Smooth muscle cell (in vitro differentiated cells): ENCODE measurements at regions not wholly inside any gene's neighbourhood (a gene's known extent, or its start where the extent isn't known, plus 50 kb on each side); places are given as distances from the start of the nearest gene placed in this dataset.

ENCODE experiments used
- DNase-seq: peaks from one replicate; lab custom pipeline; 2025; ENCODE audit not compliant: unreplicated experiment; lab: John Stamatoyannopoulos, UW
- H2AFZ ChIP-seq: fragments of 200-600 bp; sonication (generic); 2 replicates; pipeline ENCODE4 v1.6.0; 2016; ENCODE audit warnings: antibody characterized with exemption, low read depth, mild to moderate bottlenecking
- H3F3A ChIP-seq: fragments of 200-600 bp; sonication (generic); 2 replicates; pipeline ENCODE4 v1.6.0; 2017; ENCODE audit warnings: antibody characterized with exemption, low read depth
- H3K27ac ChIP-seq: fragments of 200-600 bp; sonication (generic); 2 replicates; pipeline ENCODE4 v1.5.1; 2016; ENCODE audit warnings: low read depth, mild to moderate bottlenecking
- H3K27me3 ChIP-seq: fragments of 200-600 bp; sonication (generic); 2 replicates; pipeline ENCODE4 v1.6.1; 2016; ENCODE audit warnings: low read depth, mild to moderate bottlenecking
- H3K36me3 ChIP-seq: fragments of 200-600 bp; sonication (generic); 2 replicates; pipeline ENCODE4 v1.5.1; 2016; ENCODE audit warnings: low read depth
- H3K4me1 ChIP-seq: fragments of 200-600 bp; sonication (generic); 2 replicates; pipeline ENCODE4 v1.5.1; 2016; ENCODE audit warnings: low read depth
- H3K4me2 ChIP-seq: fragments of 200-600 bp; sonication (generic); 2 replicates; pipeline ENCODE4 v1.6.0; 2016; ENCODE audit warnings: mild to moderate bottlenecking
- H3K4me3 ChIP-seq: fragments of 200-600 bp; sonication (generic); 2 replicates; pipeline ENCODE4 v1.5.1; 2016; ENCODE audit warnings: mild to moderate bottlenecking
- H3K79me2 ChIP-seq: fragments of 200-600 bp; sonication (generic); 2 replicates; pipeline ENCODE4 v1.6.0; 2016; ENCODE audit warnings: low read depth, mild to moderate bottlenecking
- H3K9ac ChIP-seq: fragments of 200-600 bp; sonication (generic); 2 replicates; pipeline ENCODE4 v1.6.0; 2016; ENCODE audit warnings: low read depth
- H3K9me3 ChIP-seq: fragments of 200-600 bp; sonication (generic); replicated peaks from 2 replicates; pipeline ENCODE4 v1.5.1; 2016; ENCODE audit warnings: low read depth
- H4K20me1 ChIP-seq: fragments of 200-600 bp; sonication (generic); 2 replicates; pipeline ENCODE4 v1.6.0; 2016; ENCODE audit warnings: low read depth
- WGBS: methylation state at CpG from one replicate; pipeline ENCODE4 v1.1.7; 2016; ENCODE audit warnings: low lambda C conversion rate; 5-methylcytosine and 5-hydroxymethylcytosine counted together
- TF ChIP-seq, protein P1 (sequence below): fragments of 200-600 bp; sonication (generic); IDR thresholded peaks from 2 replicates; pipeline ENCODE4 v1.5.1; 2017; ENCODE audit warnings: borderline replicate concordance, mild to moderate bottlenecking, antibody characterized with exemption; ENCODE audit not compliant: insufficient read depth, poor library complexity, severe bottlenecking

DNA sequence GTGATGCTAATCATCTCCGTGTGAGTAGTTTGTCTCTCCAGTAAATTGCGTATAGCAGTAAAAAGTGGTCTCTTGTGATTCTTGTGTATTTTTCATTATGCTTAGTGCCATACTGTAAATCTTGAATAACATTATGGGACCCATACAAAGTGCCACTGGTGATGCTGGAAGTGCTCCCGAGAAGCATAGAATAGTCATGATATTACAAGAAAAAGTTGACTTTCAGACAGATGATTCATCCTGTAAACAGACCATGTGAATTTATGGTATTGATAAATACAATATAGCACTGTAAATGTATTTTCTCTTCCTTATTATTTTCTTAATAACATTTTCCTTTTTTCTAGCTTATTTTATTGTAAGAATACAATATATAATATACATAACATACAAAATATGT lies 74.6 kb upstream of the CDK6 start:
- no peaks in the 10 kb centered on the region for H3K36me3 ChIP-seq
- H3K9ac ChIP-seq: no peak overlapping the region
- no peak overlapping the region for H3K27ac ChIP-seq
- no peak overlapping the region for H3K4me3 ChIP-seq
- no peaks in the 10 kb centered on the region for H3F3A ChIP-seq
- no peaks in the 10 kb centered on the region for H3K79me2 ChIP-seq
- WGBS: 78% methylated on average over 3 of the region's 3 CpGs
- H3K4me2 ChIP-seq: no peak overlapping the region
- no peaks in the 10 kb centered on the region for H3K9me3 ChIP-seq
- peaks cover 11% of the 10 kb centered on the region for H3K4me1 ChIP-seq
- no peak for DNase-seq
- H2AFZ ChIP-seq: no peak overlapping the region
- no peaks in the 10 kb centered on the region for H4K20me1 ChIP-seq
- no peaks in the 10 kb centered on the region for H3K27me3 ChIP-seq
- TF ChIP-seq, protein P1, sequence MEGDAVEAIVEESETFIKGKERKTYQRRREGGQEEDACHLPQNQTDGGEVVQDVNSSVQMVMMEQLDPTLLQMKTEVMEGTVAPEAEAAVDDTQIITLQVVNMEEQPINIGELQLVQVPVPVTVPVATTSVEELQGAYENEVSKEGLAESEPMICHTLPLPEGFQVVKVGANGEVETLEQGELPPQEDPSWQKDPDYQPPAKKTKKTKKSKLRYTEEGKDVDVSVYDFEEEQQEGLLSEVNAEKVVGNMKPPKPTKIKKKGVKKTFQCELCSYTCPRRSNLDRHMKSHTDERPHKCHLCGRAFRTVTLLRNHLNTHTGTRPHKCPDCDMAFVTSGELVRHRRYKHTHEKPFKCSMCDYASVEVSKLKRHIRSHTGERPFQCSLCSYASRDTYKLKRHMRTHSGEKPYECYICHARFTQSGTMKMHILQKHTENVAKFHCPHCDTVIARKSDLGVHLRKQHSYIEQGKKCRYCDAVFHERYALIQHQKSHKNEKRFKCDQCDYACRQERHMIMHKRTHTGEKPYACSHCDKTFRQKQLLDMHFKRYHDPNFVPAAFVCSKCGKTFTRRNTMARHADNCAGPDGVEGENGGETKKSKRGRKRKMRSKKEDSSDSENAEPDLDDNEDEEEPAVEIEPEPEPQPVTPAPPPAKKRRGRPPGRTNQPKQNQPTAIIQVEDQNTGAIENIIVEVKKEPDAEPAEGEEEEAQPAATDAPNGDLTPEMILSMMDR: no peak

DNA sequence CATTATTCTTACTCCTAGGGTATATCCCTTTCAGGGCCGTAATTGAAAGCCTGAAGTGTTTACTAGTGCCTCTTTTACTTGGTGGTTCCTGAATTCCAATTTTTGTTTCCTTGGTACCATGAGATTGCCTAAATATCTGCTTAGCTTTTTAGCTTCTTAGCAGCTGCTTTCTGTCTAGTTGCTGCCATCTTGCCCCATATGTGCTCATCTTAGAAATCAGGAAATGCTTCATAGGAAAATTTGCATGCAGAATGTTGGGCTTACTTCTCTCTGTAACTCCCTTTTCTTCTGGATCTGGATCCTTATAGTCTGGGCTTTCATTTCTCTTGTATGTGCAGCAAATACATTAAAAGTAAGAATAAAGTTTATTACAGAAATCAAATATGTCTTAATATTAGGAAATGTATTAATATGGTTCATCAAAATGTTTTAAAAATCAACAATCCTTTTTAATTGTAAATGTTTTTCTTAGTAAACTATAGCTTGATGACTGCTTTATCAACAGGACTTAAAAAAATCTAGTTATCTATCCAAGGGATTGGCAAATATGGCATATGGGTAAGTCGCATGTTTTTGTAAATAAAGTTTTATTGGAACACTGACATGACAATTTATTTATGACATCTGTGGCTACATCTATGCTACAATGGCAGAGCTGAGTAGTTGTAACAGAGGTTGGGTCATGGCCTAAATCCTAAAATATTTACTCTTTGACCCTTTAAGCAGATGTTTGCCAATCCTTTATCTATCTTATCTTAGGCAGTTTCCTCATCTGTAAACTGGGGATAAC lies 73.5 kb upstream of the CDK6 start:
- Histone ChIP-seq H2AFZ (peak overlapping the region; percentile 80), H4K20me1 (no peaks in the 10 kb centered on the region), H3K4me1 (peaks cover 11% of the 10 kb centered on the region), H3K27ac (peak overlapping the region; percentile 50), H3K36me3 (no peaks in the 10 kb centered on the region), H3K79me2 (no peaks in the 10 kb centered on the region), H3K9ac (no peak overlapping the region), H3K4me3 (no peak overlapping the region), H3K27me3 (no peaks in the 10 kb centered on the region), H3K9me3 (no peaks in the 10 kb centered on the region), H3F3A (peaks cover 2% of the 10 kb centered on the region), H3K4me2 (peak overlapping the region; percentile 8)
- WGBS: 66% methylated on average over 2 of the region's 2 CpGs
- TF ChIP-seq, protein P1: no peak
- no peak for DNase-seq

DNA sequence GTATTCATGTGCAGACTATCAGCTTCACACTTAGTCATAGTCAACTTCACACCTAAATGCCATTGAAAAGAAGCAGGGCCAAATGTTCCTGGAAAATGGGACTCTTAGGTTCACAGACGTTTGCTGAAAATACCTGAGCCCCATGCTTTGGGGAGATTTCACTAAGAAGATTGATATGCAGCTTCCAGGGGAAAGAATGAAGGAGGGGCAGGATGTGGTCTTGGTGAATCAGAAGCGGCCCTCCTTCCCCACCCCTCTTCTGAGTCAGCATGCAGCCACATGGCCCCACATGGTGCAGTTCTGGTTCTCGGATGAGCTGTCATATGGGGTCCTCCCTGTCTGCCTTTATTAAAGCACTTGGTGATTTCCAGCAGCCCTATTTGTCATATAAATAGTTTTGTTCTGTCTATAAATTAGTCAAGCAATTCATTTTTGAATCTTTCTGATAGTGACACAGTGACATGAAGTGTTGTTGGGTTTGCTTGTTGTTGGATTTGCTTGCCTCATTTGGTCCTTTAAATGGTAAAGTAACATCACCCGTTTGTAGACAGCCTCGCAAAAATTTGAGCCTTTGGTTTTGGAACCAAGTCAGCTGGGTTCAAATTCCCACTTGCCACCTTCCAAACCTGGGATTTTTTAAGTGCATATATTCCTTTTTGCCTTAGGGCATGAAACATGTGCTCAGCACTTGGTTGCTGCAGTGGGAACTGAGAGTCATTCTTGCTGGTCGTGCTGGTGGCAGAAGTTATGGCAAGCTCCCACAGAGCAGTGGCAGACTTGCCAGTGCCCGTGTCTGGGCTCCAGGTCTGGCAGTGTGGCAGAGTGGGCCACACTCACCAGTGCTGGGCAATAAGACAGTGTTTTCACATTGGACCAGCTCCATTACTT lies 68.1 kb upstream of the CDK6 start:
- peak overlapping the region; percentile 13 for H2AFZ ChIP-seq

More for the DNA sequence above, 68.1 kb upstream of the CDK6 start:
- DNase-seq: no peak
- Histone ChIP-seq H3K27ac (peak overlapping the region; percentile 85), H3K4me2 (peak overlapping the region; percentile 46), H3K27me3 (no peaks in the 10 kb centered on the region), H3K9ac (peak overlapping the region; percentile 13), H3K36me3 (no peaks in the 10 kb centered on the region), H3K9me3 (no peaks in the 10 kb centered on the region), H4K20me1 (no peaks in the 10 kb centered on the region), H3K79me2 (no peaks in the 10 kb centered on the region), H3F3A (peaks cover 5% of the 10 kb centered on the region), H3K4me3 (no peak overlapping the region), H3K4me1 (peaks cover 9% of the 10 kb centered on the region)
- 34% methylated on average over 7 of the region's 7 CpGs for WGBS
- TF ChIP-seq, protein P1: no peak
